Memory B cell (primary cell): ENCODE measurements at regions not wholly inside any gene's neighbourhood (a gene's known extent, or its start where the extent isn't known, plus 50 kb on each side); places are given as distances from the start of the nearest gene placed in this dataset.
"Not testable (repeated sequence)": the region's sequence is repeated elsewhere in the genome, so short reads cannot be mapped to it uniquely, and the experiment has no call there.

Experiments
- ATAC-seq: fragments of 150-1000 bp; cut with Tn5 transposase; 2 replicates; pipeline ENCODE4 v1.10.0; 2021; ENCODE audit warnings: low read depth, mild to moderate bottlenecking, moderate library complexity
- DNase-seq, 2 donors: peaks; one replicate each; pipeline ENCODE4 v3.0.0; 2022; ENCODE audit warnings: low spot score in 2 of 2
- H3K27ac Mint-ChIP-seq: one replicate; pipeline ENCODE4 v1.8.0; 2022; ENCODE audit warnings: mild to moderate bottlenecking, moderate library complexity, mixed read lengths
- H3K27me3 Mint-ChIP-seq: one replicate; pipeline ENCODE4 v1.8.0; 2022; ENCODE audit warnings: mixed read lengths
- H3K36me3 Mint-ChIP-seq: one replicate; pipeline ENCODE4 v1.8.0; 2022; ENCODE audit warnings: mild to moderate bottlenecking, mixed read lengths
- H3K4me1 Mint-ChIP-seq: one replicate; pipeline ENCODE4 v1.8.0; 2022; ENCODE audit warnings: mixed read lengths
- H3K4me3 Mint-ChIP-seq: one replicate; pipeline ENCODE4 v1.8.0; 2022; ENCODE audit warnings: mild to moderate bottlenecking, moderate library complexity, mixed read lengths
- H3K9me3 Mint-ChIP-seq: one replicate; pipeline ENCODE4 v1.8.0; 2022; ENCODE audit warnings: mixed read lengths

DNA sequence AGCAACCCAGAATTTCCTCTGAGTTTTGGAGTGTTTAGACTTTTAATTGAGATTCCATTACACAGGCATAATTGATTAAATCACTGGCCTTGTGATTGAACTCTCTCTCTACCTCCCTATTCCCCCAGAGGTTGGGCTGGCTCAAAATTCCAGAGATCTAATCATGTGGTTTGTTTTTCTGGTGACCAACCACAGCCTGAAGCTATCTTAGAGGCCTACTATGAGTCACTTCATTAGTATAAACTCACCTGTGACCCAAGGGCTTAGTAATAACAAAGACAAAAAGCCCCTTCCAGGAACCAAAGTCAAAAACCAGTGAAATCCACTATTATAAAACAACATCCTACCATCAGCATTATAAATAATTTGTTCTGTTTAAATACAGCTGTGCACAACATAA is 992.5 kb upstream of the CITED2 start:
- Mint-ChIP-seq H3K9me3 (peaks cover 9% of the 10 kb centered on the region), H3K4me1 (no peaks in the 10 kb centered on the region), H3K36me3 (no peaks in the 10 kb centered on the region), H3K27me3 (no peaks in the 10 kb centered on the region), H3K27ac (no peak overlapping the region), H3K4me3 (no peak overlapping the region)
- ATAC-seq (no peak), DNase-seq (no peak)

DNA sequence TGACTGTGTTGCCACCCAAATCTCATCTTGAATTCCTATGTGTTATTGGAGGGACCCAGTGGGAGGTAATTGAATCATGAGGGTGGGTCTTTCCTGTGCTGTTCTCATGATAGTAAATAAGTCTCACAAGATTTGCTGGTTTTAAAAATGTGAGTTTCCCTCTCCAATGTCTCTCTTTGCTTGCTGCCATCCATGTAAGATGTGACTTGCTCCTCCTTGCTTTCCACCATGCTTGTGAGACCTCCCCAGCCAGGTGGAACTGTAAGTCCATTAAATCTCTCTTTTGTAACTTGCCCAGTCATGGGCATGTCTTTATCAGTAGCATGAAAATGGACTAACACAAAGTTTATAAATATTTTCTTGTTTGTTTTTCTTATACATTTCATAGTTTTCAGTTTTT is 990.5 kb upstream of the CITED2 start:
- H3K9me3 Mint-ChIP-seq = peaks cover 9% of the 10 kb centered on the region
- ATAC-seq (no peak), DNase-seq (no peak)
- no peak overlapping the region for H3K4me3 Mint-ChIP-seq
- no peaks in the 10 kb centered on the region for H3K36me3 Mint-ChIP-seq
- H3K27ac Mint-ChIP-seq = no peak overlapping the region
- no peaks in the 10 kb centered on the region for H3K27me3 Mint-ChIP-seq
- H3K4me1 Mint-ChIP-seq = no peaks in the 10 kb centered on the region

DNA sequence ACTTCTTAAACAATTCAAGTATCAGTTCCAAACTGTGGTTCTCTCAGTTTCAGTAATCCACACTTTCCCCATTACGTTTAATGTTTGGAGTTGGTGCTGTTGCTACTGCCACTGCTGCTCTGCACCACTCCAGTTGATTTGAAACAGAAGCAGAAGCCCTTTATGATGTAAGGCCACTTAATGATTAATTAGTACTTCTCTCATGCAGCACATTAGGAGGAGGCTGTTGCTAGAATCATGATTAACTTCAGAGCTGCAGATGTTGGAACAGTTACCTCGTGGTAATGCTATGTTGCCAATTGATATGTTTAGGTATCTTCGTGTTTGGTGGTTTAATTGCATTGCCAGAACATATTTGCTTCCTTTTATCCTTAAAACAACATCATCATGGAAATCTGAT is 986.2 kb upstream of the CITED2 start:
- Mint-ChIP-seq H3K27me3 (no peaks in the 10 kb centered on the region), H3K4me1 (no peaks in the 10 kb centered on the region), H3K27ac (no peak overlapping the region), H3K9me3 (peaks cover 6% of the 10 kb centered on the region), H3K4me3 (no peak overlapping the region), H3K36me3 (no peaks in the 10 kb centered on the region)
- DNase-seq (no peak), ATAC-seq (no peak)

DNA sequence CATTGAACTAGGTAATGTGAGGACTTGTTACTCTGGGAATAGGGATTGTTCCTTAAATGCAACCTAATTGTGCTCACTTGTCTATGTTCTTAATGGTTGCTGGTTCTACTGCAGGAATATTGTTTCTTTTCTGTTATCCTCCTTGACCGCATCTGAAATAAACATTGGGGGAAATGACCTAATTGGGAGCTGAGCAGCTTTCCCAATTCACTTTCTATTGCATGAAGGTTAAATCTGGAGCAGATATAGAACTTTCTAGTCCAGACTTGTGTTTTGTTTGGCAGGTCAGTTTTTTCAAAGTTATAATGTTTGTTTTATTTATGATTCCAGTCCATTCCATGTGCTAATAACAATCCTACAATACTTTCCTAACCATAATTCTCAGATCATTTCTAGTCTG is 981.0 kb upstream of the CITED2 start:
- Mint-ChIP-seq H3K27me3 (no peaks in the 10 kb centered on the region), H3K4me3 (no peak overlapping the region)

DNA sequence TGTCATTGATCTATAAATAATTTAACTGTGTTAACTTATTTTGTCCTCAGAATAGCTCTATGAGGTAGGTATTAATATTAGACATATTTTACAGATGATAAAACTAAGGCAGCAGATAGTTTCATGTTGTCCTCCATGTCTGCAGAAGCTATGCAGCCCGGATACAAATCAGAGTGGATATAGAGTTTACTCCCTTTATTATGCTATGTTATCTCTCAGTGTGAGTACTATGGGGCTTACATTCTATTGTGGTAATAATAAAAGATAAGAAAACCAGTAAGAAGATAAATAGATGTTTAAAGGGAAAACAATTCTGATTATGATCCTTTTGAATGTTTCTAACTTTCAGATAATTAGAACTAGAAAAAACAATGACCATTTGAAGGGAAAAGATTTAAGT is 979.8 kb upstream of the CITED2 start:
- Mint-ChIP-seq H3K27me3 (no peaks in the 10 kb centered on the region), H3K9me3 (no peaks in the 10 kb centered on the region), H3K4me3 (no peak overlapping the region), H3K36me3 (no peaks in the 10 kb centered on the region), H3K4me1 (no peaks in the 10 kb centered on the region), H3K27ac (no peak overlapping the region)
- DNase-seq (no peak), ATAC-seq (no peak)

More for the DNA sequence above, 981.0 kb upstream of the CITED2 start:
- DNase-seq = no peak
- H3K4me1 Mint-ChIP-seq = no peaks in the 10 kb centered on the region
- no peaks in the 10 kb centered on the region for H3K9me3 Mint-ChIP-seq
- no peak overlapping the region for H3K27ac Mint-ChIP-seq
- ATAC-seq = no peak
- no peaks in the 10 kb centered on the region for H3K36me3 Mint-ChIP-seq

DNA sequence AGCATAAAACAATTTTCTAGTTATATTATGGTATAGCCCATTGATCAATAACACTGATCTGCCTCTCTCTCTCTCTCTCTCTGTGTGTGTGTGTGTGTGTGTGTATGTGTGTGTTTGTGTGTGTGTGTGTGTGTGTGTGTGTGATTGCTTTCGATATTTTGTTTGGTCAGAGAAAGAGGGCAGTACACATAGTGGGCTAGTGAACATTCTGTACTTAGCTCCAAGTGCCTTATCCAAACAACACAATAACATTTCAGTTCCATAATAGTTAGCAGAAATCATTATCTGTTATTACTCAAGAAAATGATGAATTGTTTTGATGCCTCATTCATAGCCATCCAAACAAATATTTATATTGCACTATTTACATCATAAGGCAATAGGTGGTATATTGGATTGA is 979.1 kb upstream of the CITED2 start:
- Mint-ChIP-seq H3K9me3 (no peaks in the 10 kb centered on the region), H3K27me3 (no peaks in the 10 kb centered on the region), H3K27ac (no peak overlapping the region), H3K4me3 (no peak overlapping the region), H3K36me3 (no peaks in the 10 kb centered on the region), H3K4me1 (no peaks in the 10 kb centered on the region)
- DNase-seq = no peak
- no peak for ATAC-seq

DNA sequence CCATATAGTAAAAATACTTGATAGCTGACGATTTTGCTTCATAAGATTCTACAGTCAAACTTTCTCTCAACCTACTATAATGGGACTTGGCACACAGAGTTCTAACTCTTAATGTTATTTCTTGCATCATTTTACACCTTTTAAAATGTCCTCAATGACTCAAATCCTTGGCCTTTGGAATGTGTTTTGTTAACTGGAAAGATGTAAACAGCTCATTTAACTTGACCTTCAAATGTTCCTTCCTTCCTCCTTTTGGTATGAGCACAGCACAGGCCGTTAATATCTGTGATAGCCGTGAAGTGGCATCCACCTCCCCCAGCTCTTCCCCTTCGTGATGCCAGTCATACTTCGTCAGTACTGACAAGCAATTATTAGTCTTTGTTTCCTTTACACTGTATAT is 972.0 kb upstream of the CITED2 start:
- no peak for ATAC-seq
- H3K27me3 Mint-ChIP-seq = no peaks in the 10 kb centered on the region
- H3K4me1 Mint-ChIP-seq = no peaks in the 10 kb centered on the region

DNA sequence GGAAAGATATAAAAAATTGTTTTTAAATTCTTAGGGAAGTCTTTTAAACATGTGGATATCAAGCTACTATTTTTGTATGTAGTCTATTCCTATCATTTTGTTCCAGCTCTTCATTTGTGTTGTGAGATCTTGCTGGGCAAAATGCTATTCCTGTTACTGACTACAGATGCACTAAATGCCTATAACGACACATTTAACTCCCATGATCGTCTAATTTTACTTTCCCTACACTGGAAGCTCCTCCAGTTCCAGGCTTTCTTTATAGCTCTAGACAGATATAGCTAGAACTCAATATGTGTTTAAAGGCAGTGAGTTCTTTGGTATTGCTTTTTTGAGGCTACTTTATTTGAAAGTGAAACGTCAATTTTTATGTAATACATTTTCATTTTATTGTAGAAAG is 971.5 kb upstream of the CITED2 start:
- ATAC-seq = no peak
- Mint-ChIP-seq H3K4me1 (no peaks in the 10 kb centered on the region), H3K4me3 (no peak overlapping the region), H3K27me3 (no peaks in the 10 kb centered on the region), H3K36me3 (no peaks in the 10 kb centered on the region), H3K27ac (no peak overlapping the region), H3K9me3 (peaks cover 1% of the 10 kb centered on the region)
- no peak for DNase-seq

More for the DNA sequence above, 972.0 kb upstream of the CITED2 start:
- no peak overlapping the region for H3K4me3 Mint-ChIP-seq
- H3K27ac Mint-ChIP-seq = no peak overlapping the region
- H3K36me3 Mint-ChIP-seq = no peaks in the 10 kb centered on the region
- no peak for DNase-seq
- no peaks in the 10 kb centered on the region for H3K9me3 Mint-ChIP-seq

DNA sequence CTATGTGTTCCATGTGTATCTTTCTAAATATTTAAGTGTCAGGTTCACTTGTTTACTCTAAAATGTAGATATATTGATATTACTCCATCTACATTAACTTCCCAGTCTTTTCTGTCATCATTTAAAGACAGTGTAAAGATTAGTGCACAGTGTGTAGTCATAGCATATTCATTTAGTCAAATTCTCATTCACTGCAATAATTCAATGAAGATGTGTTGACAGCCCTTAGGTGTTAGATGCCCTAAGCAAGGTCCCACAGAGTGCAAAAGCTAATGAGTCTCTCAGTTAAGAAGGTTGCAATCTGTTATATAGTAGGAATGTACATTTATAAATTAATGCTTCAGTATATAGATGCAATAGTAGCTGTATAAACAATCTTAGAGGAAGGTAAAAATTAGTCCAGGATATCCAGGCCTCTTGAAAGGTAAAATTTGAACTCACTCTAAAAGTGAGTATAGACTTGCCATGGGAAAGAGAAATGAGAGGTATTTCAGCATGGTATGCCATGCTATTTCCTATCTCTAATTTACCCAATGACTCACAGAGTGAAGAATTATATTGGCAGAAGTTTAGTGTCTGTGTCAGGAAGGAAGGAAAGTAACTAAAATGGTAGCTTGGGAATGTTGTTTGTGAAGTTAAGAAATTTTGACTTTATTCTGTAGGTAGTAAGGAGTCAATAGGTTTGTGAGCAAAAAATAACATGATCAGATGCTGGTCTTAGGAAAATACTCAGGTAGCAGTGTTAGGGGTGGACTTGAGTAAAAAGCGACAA is 969.9 kb upstream of the CITED2 start:
- Mint-ChIP-seq H3K4me1 (no peaks in the 10 kb centered on the region), H3K9me3 (peaks cover 1% of the 10 kb centered on the region), H3K36me3 (no peaks in the 10 kb centered on the region), H3K27me3 (no peaks in the 10 kb centered on the region), H3K4me3 (no peak overlapping the region), H3K27ac (no peak overlapping the region)
- DNase-seq = no peak
- ATAC-seq = no peak

DNA sequence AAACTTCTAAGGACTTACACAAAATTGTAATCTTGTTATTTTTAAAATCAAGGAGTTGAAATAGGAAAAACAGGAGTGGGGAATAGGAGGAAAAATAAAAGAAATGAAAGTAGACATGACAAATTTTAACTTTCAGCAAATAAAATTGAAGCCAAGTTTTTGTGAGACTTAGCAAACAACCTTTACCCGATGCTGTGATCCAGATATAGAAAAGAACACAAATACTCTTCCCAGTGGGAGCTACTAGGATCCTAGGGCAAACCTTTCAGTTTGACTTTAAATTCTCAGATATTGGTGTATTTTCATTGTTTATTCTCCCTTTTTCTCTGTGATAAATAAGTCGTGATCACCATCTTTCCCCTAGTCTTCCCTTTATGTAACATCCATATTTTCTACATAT is 968.7 kb upstream of the CITED2 start:
- H3K27ac Mint-ChIP-seq = no peak overlapping the region
- H3K4me3 Mint-ChIP-seq = no peak overlapping the region
- no peaks in the 10 kb centered on the region for H3K36me3 Mint-ChIP-seq
- no peaks in the 10 kb centered on the region for H3K4me1 Mint-ChIP-seq
- DNase-seq (no peak), ATAC-seq (no peak)
- no peaks in the 10 kb centered on the region for H3K27me3 Mint-ChIP-seq
- H3K9me3 Mint-ChIP-seq = peaks cover 1% of the 10 kb centered on the region

DNA sequence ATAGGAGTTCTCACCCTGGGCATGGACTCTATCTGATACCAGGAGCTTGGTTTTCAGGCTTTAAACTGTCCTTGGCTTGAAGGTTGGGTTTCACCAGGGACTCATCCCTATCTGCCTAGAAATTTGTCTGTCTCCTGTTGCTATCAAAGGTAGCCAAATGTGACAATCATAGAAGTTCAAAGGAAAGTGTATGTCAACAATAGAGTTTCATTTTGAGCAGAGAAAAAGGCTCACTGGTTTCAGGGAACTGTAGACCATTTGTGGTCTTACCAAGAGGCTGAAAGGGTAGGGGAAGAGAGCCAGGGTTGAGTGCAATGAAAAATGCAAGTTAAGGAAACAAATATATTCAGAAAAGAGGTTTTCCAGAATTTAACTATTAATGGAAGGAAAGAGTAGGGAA is 966.8 kb upstream of the CITED2 start:
- DNase-seq (no peak), ATAC-seq (no peak)
- no peaks in the 10 kb centered on the region for H3K36me3 Mint-ChIP-seq
- H3K9me3 Mint-ChIP-seq = peaks cover 1% of the 10 kb centered on the region
- no peak overlapping the region for H3K27ac Mint-ChIP-seq
- H3K27me3 Mint-ChIP-seq = peaks cover 2% of the 10 kb centered on the region
- no peak overlapping the region for H3K4me3 Mint-ChIP-seq
- H3K4me1 Mint-ChIP-seq = no peaks in the 10 kb centered on the region

DNA sequence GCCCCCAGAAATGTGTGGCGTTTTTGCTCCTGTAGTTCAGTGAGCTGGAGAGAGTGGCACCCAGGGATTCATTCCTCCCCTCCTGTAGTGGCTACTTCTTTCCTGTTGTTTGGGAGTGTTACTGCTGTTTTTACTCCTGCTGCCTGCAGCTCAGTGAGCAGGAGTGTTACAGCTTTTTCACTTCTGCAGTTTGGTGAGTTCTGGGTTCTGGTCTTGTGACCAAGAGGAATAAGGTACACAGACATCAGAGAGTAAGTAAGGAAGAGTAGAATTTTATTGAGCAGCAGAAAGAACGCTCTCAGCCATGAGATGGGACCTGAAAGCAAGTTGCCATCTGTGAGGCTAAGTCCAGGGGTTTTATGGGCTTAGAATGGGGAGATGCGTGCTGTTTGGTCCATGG is 966.3 kb upstream of the CITED2 start:
- Mint-ChIP-seq H3K9me3 (peaks cover 1% of the 10 kb centered on the region), H3K27me3 (peaks cover 2% of the 10 kb centered on the region), H3K4me3 (no peak overlapping the region), H3K4me1 (no peaks in the 10 kb centered on the region), H3K36me3 (no peaks in the 10 kb centered on the region), H3K27ac (no peak overlapping the region)
- DNase-seq (no peak), ATAC-seq (no peak)

DNA sequence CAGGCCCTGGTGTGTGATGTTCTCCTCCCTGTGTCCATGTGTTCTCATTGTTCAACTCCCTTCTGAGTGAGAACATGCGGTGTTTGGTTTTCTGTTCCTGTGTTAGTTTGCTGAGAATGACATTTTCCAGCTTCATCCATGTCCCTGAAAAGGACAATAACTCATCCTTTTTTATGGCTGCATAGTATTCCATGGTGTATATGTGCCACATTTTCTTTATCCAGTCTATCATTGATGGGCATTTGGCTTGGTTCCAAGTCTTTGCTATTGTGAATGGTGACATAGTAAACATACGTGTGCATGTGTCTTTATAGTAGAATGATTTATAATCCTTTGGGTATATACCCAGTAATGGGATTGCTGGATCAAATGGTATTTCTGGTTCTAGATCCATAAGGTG is 964.6 kb upstream of the CITED2 start:
- H3K4me1 Mint-ChIP-seq, ATAC-seq, H3K9me3 Mint-ChIP-seq, H3K4me3 Mint-ChIP-seq, H3K27ac Mint-ChIP-seq, H3K27me3 Mint-ChIP-seq, H3K36me3 Mint-ChIP-seq, DNase-seq: not testable (repeated sequence)

DNA sequence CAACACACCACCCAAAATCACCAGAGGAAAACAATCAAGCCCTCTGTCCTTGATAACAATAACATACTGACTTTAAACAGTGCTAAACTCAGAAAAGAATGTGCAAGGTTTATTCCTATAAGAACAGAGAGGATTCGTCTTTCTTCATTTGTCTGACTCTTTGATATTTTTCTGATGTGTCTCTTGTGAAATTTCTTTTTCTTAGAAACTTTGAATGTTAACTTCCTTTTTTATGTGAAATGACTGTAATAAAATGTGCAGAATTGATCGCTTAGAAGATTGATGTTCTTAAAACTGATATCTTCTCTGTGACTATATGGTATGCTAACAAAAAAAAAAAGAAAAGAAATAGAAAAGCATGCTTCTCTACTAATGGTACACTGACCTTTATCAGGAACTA is 947.4 kb upstream of the CITED2 start:
- no peaks in the 10 kb centered on the region for H3K27me3 Mint-ChIP-seq
- no peaks in the 10 kb centered on the region for H3K36me3 Mint-ChIP-seq
- no peak overlapping the region for H3K4me3 Mint-ChIP-seq
- peak overlapping the region; percentile 43 for H3K27ac Mint-ChIP-seq
- ATAC-seq = no peak
- peaks cover 4% of the 10 kb centered on the region for H3K9me3 Mint-ChIP-seq
- peaks cover 6% of the 10 kb centered on the region for H3K4me1 Mint-ChIP-seq
- DNase-seq = no peak
